T47D (cell line): ENCODE measurements at regions not wholly inside any gene's neighbourhood (a gene's known extent, or its start where the extent isn't known, plus 50 kb on each side); places are given as distances from the start of the nearest gene placed in this dataset.

Experiments
- DNase-seq, 2 experiments: peaks; one replicate each; pipeline versions ENCODE4 v3.0.0 to v3.0.0-alpha.2; 2011 to 2012; ENCODE audit warnings: low read depth in 1 of 2, low spot score in 1 of 2
- JUND ChIP-seq: IDR thresholded peaks from 2 replicates; pipeline ENCODE4 v1.6.1; 2012; ENCODE audit warnings: low read depth
- in situ Hi-C: cut with HindIII; loops from 2 replicates; pipeline ENCODE4 v1.10.0; 2016; ENCODE audit warnings: low sequenced_read_pairs, low pct_unique_long_range_greater_than_20kb

- in situ Hi-C loops, result no loop called here
- no peak for TF ChIP-seq JUND
- DNase-seq, result no peak
These were observed 404.1 kb upstream of the EPHA7 start for GRCh38 chr6:93823489-93823888.

GRCh38 chr6:93822434-93823265 is 403.3 kb upstream of the EPHA7 start:
- in situ Hi-C loops, result no loop called here
- no peak for TF ChIP-seq JUND
- no peak for DNase-seq

GRCh38 chr6:93821953-93822352 is 402.6 kb upstream of the EPHA7 start:
- no peak for TF ChIP-seq JUND
- no peak for DNase-seq
- in situ Hi-C loops, result no loop called here

- no peak for TF ChIP-seq JUND
- in situ Hi-C loops, result no loop called here
- DNase-seq, result no peak
These were observed 401.2 kb upstream of the EPHA7 start for GRCh38 chr6:93820465-93821082.

GRCh38 chr6:93819189-93819588 is 399.8 kb upstream of the EPHA7 start:
- DNase-seq, result no peak
- in situ Hi-C loops, result no loop called here
- TF ChIP-seq JUND, result no peak

GRCh38 chr6:93817937-93818336 is 398.6 kb upstream of the EPHA7 start:
- in situ Hi-C loops, result no loop called here

GRCh38 chr6:93806409-93807270 is 387.3 kb upstream of the EPHA7 start:
- in situ Hi-C loops, result no loop called here
- DNase-seq, result no peak
- no peak for TF ChIP-seq JUND

More at GRCh38 chr6:93817937-93818336, 398.6 kb upstream of the EPHA7 start:
- no peak for DNase-seq
- TF ChIP-seq JUND, result no peak

- no peak for TF ChIP-seq JUND
- in situ Hi-C loops, result no loop called here
- DNase-seq, result no peak
These were observed 381.9 kb upstream of the EPHA7 start for GRCh38 chr6:93801101-93801847.

- DNase-seq, result no peak
- TF ChIP-seq JUND, result no peak
- in situ Hi-C loops, result no loop called here
These were observed 379.9 kb upstream of the EPHA7 start for GRCh38 chr6:93799226-93799625.

GRCh38 chr6:93794166-93794565 is 374.8 kb upstream of the EPHA7 start:
- in situ Hi-C loops, result no loop called here
- no peak for DNase-seq
- no peak for TF ChIP-seq JUND

- DNase-seq, result no peak
- in situ Hi-C loops, result no loop called here
- TF ChIP-seq JUND, result no peak
These were observed 373.4 kb upstream of the EPHA7 start for GRCh38 chr6:93792746-93793145.

- DNase-seq, result no peak
- in situ Hi-C loops, result no loop called here
These were observed 371.6 kb upstream of the EPHA7 start for GRCh38 chr6:93790981-93791380.

More at GRCh38 chr6:93790981-93791380, 371.6 kb upstream of the EPHA7 start:
- TF ChIP-seq JUND, result no peak
